GM06990 (cell line): ENCODE measurements at regions not wholly inside any gene's neighbourhood (a gene's known extent, or its start where the extent isn't known, plus 50 kb on each side); places are given as distances from the start of the nearest gene placed in this dataset.

ENCODE experiments used
- DNase-seq: peaks from one replicate; pipeline ENCODE4 v3.0.0-alpha.2; 2011; ENCODE audit not compliant: insufficient read length; ENCODE audit errors: extremely low read depth
- H3K27me3 ChIP-seq: replicated peaks from 2 replicates; pipeline ENCODE4 v1.6.0; 2011; ENCODE audit warnings: low read length; ENCODE audit not compliant: control insufficient read depth, insufficient read depth
- H3K36me3 ChIP-seq: 2 replicates; pipeline ENCODE4 v1.5.1; 2011; ENCODE audit warnings: low read length; ENCODE audit not compliant: control insufficient read depth, insufficient read depth
- H3K4me3 ChIP-seq: replicated peaks from 2 replicates; pipeline ENCODE4 v1.5.1; 2011; ENCODE audit warnings: low read depth, mild to moderate bottlenecking, control low read depth, low read length
- TF ChIP-seq, protein P1 (sequence below): IDR thresholded peaks from 2 replicates; pipeline ENCODE4 v1.5.1; 2011; ENCODE audit warnings: low read length, control low read depth, mild to moderate bottlenecking, inconsistent platforms; ENCODE audit not compliant: insufficient read depth, poor library complexity, severe bottlenecking

GRCh38 chr3:103767635-103768034, 1332.8 kb downstream of the ZPLD1 start:
- no peaks in the 10 kb centered on the region for H3K27me3 ChIP-seq
- H3K4me3 ChIP-seq, result no peak overlapping the region
- TF ChIP-seq, protein P1, sequence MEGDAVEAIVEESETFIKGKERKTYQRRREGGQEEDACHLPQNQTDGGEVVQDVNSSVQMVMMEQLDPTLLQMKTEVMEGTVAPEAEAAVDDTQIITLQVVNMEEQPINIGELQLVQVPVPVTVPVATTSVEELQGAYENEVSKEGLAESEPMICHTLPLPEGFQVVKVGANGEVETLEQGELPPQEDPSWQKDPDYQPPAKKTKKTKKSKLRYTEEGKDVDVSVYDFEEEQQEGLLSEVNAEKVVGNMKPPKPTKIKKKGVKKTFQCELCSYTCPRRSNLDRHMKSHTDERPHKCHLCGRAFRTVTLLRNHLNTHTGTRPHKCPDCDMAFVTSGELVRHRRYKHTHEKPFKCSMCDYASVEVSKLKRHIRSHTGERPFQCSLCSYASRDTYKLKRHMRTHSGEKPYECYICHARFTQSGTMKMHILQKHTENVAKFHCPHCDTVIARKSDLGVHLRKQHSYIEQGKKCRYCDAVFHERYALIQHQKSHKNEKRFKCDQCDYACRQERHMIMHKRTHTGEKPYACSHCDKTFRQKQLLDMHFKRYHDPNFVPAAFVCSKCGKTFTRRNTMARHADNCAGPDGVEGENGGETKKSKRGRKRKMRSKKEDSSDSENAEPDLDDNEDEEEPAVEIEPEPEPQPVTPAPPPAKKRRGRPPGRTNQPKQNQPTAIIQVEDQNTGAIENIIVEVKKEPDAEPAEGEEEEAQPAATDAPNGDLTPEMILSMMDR, result no peak
- H3K36me3 ChIP-seq, result no peaks in the 10 kb centered on the region
- no peak for DNase-seq

DNA sequence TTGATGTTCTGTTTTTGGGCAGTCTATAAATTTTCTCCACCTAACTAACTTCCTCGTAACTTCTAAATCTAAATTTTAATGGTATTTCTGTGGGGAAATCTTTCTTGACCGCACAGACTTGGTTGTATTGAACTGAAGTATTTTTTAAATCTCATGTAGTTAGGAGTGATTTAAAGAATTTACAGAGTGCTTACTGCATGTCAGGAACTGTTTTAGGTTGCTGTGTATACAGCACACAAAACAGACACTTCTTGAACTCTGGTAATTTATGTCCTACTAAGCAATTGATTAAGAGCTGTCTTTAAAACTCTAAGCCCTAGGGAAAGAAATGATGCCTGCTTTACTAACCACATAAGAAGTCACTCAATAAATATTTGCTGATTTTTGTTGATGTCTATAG, 1350.2 kb downstream of the ZPLD1 start:
- DNase-seq, result no peak
- Histone ChIP-seq H3K36me3 (no peaks in the 10 kb centered on the region), H3K27me3 (no peaks in the 10 kb centered on the region), H3K4me3 (no peak overlapping the region)
- TF ChIP-seq, protein P1, result no peak

DNA sequence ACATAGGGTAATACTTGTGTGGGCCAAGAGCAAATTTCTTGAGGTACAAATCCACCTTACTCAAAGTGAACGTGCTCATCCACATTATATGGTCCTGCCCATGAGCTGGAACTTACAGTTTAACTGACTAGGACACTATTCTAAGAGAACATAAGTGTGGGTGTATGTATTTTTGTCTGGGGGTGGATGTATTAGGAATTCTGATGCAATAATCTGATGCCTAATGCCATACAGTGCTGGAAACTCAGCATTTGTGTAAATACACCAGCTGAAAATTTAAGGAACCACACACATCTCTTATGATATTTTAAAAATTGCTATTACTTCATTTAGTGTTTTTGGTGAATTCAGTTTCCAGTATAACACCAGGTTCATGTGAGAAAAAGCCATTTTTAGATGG, 1350.7 kb downstream of the ZPLD1 start:
- Histone ChIP-seq H3K27me3 (no peaks in the 10 kb centered on the region), H3K4me3 (no peak overlapping the region), H3K36me3 (no peaks in the 10 kb centered on the region)
- no peak for DNase-seq
- TF ChIP-seq, protein P1, result no peak

DNA sequence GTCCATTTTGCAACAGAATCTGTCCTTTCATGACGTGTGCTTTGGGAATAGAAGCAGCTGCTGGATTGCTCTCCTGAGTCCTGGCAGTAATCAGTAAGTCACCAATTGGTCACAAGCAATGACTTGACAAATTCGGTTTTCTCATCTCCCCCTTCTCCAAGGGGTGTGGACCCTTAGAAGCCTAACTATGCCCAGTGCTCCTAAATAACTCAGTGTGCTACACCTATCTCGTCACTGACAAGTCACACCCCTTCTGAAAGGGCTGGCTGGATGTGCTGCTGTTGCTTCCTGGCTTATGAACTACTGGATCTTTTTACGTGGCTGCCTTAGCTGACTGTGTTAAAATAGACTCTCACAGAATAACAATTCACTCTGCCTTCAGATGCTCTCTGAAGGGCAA, 1351.5 kb downstream of the ZPLD1 start:
- TF ChIP-seq, protein P1, result no peak
- no peak for DNase-seq
- Histone ChIP-seq H3K36me3 (no peaks in the 10 kb centered on the region), H3K27me3 (no peaks in the 10 kb centered on the region), H3K4me3 (no peak overlapping the region)

GRCh38 chr3:103787164-103787871, 1352.5 kb downstream of the ZPLD1 start:
- Histone ChIP-seq H3K36me3 (no peaks in the 10 kb centered on the region), H3K4me3 (no peak overlapping the region)
- TF ChIP-seq, protein P1, result no peak

DNA sequence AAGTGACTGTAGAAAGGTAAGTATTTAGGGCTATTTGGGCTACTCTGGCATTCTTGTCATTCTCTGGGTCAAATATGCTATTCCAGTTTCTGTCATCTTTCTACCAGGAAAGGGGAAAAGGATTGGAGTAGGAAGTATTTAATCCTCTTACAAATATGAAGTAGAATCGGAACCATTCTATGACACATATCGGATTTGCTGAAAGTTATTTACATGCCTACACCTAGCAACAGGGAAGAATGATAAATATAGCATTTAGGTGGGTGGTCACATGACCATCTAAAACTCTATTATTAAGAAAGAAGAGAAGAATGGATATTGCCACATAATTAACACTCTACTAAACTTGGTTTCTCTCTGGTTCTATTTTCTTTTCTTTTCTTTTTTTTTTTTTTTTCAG, 1353.1 kb downstream of the ZPLD1 start:
- Histone ChIP-seq H3K4me3 (no peak overlapping the region), H3K27me3 (no peaks in the 10 kb centered on the region), H3K36me3 (no peaks in the 10 kb centered on the region)
- no peak for DNase-seq
- TF ChIP-seq, protein P1, result no peak

More at GRCh38 chr3:103787164-103787871, 1352.5 kb downstream of the ZPLD1 start:
- DNase-seq, result no peak
- H3K27me3 ChIP-seq, result no peaks in the 10 kb centered on the region
